HPDE6-E6E7 (cell line): ENCODE measurements at regions not wholly inside any gene's neighbourhood (a gene's known extent, or its start where the extent isn't known, plus 50 kb on each side); places are given as distances from the start of the nearest gene placed in this dataset.
"Not testable (repeated sequence)": the region's sequence is repeated elsewhere in the genome, so short reads cannot be mapped to it uniquely, and the experiment has no call there.

Source experiments
- DNase-seq: peaks from one replicate; pipeline ENCODE4 v3.0.0; 2011; ENCODE audit warnings: missing footprints; ENCODE audit errors: extremely low spot score

GRCh38 chr3:32042867-32043266 is 61.3 kb downstream of the ZNF860 start:
- not testable (repeated sequence) for DNase-seq

DNA sequence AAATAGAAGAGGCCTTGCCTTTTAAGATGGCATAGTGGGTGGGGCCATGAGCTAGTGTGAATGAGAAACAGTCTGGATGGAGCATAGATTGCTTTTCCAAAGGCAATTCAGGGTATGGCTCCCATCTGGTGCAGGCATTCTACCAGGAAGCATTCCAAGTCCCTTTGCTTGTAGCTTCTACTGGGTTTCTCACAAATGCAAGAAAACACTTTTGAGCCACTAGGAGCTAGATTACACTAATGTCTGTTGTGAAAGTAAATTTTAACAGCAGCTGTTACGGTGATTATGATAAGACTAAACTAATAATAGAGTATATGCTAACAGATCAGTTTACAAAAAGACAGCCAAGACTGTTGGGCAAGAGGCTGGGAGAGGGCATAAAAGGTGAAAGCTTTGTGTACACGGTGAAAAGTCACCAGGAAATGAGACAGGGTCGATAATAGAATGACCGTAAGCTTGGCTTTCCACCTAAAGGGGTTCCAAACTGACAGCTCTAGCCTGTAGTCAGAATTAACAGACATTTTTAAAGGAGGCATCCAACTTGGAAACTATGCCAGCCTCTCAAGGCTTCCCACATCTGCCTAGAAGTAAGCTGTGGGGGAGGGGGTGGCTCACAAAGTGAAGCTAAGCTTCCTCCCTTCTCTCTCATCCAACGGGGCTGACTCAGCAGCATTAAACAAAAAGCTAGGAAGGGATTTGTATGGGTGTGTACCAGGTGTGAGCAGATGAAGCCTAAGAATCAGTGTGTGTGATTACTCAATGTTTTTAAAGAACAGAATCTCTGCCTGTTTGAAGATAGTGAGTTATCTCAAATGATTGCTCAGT is 61.1 kb upstream of the GPD1L start:
- DNase-seq = peak; percentile 33

DNA sequence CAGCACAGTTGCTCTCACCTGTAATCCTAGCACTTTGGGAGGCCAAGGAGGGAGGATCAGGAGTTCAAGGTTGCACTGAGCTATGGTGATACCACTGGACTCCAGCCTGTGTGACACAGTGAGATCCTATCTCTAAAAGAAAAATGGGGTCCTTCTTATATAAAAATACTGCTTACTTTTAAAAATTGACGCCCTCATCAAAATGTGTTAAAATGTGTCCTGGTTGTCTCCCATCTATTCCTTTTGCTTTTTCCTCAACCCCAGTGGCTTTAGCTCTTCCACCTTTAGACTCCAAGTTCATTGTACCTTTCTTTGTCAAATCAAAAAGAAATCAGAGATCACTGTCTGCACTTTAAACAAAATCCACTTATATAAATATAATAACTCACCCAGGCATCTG is 60.3 kb upstream of the GPD1L start:
- no peak for DNase-seq

GRCh38 chr3:32048487-32049182 is 57.8 kb upstream of the GPD1L start:
- no peak for DNase-seq

GRCh38 chr3:32049916-32050315 is 56.5 kb upstream of the GPD1L start:
- DNase-seq = no peak

DNA sequence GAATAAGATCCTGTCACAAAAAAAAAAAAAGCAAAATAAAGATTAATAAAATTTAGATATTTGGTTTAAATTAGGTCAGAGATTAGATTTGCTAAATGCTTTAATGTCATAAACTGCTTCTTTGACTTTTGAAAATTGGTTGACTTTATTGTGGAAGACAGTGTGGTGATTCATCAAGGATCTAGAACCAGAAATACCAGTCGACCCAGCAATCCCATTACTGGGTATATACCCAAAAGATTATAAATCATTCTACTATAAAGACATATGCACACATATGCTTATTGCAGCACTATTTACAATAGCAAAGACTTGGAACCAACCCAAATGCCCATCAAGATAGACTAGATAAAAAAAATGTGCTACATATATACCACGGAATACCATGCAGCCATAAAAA is 54.2 kb upstream of the GPD1L start:
- DNase-seq = not testable (repeated sequence)

GRCh38 chr3:32052851-32053250 is 53.6 kb upstream of the GPD1L start:
- not testable (repeated sequence) for DNase-seq

- no peak for DNase-seq
Measured at GRCh38 chr3:32056559-32057290, 49.7 kb upstream of the GPD1L start.
